ENCODE measurements at regions not wholly inside any gene's neighbourhood (a gene's known extent, or its start where the extent isn't known, plus 50 kb on each side); places are given as distances from the start of the nearest gene placed in this dataset.
"Not testable (repeated sequence)": the region's sequence is repeated elsewhere in the genome, so short reads cannot be mapped to it uniquely, and the experiment has no call there.

DNA sequence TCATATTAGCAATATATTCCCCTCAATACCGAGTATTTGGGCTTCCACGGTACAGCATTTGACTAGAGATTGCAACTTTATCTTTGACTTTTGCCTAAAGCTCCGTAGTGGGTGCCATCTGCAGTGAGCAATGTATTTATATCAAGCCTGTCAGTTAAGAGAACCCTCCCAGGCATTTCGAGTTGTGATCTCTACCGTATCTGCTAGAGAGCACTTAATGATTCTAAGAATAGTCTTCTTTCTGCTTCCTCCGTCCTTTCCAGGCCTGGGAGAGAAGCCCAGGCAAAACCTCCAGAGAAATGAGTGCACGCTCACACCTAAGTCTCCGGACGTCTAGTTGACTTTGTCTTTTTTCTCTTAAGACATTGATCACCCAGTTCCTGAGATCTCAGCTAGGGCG is 210.6 kb downstream of the KLF6 start:
- no peak for DNase-seq (ENCODE audit: low spot score)

DNA sequence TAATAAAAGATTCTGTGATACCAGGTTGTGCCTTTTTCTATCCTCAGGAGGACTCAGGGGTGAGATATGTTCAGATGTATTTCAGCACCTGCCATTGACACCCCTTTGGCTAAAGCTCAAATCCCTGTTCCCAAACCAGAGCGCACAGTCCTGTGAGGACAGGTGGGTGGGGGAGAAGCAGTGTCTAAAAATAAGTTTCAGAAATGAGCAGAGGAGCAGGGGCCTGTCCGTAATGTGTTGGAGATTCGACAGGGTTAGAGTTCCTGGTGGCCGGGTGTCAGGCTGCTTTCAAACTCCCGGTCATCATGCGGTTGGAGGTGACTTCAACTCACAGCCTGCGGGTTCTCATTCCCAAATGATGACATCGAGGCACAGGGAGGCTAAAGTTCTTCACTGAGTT is 211.5 kb downstream of the KLF6 start:
- DNase-seq (ENCODE audit: low spot score): no peak

DNA sequence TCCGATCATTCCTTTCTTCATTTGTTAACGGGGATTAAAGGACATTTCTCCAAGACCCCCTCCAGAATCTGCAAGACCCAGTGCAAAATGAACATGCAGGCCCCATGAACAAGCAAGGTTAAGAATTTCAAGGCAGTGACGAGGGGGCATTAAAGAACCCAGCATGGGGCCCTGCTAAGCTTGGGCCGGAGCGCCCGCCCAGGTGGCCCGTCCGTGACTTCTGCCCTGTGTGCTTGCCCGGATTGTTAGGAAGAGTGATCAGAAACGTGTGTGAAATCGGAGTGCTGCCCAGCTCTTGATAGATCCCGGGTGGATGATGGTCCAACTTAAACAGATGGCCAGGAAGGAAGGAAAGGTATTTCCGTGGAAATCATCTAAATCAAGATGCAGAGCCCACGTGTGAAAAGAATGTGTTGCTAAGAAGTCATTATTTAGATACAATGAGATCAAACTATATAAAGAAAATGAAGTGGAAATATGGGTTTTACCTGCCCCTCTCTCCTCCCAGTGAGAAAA is 213.6 kb downstream of the KLF6 start:
- DNase-seq (ENCODE audit: low spot score): no peak

DNA sequence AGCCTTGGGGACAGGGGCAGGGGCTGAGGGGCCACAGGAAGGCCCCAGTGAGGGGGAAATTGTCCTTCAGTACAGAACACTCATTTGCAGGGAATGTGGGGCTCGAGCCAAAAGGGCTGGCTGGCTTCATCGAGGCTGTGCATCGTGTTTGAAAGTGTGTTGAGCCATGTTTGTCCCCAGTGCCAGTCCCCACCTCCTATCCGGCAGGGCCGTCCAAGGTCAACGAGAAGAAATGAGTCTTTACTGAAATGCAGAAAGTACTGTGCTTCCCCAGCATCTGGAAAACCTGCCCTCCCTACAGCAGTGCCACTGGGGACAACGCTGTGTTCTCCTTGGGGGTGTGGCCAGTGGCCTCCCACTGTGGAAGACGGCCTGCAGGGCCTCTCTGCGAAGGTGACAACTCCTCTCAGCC is 214.1 kb downstream of the KLF6 start:
- no peak for DNase-seq (ENCODE audit: low spot score)

DNA sequence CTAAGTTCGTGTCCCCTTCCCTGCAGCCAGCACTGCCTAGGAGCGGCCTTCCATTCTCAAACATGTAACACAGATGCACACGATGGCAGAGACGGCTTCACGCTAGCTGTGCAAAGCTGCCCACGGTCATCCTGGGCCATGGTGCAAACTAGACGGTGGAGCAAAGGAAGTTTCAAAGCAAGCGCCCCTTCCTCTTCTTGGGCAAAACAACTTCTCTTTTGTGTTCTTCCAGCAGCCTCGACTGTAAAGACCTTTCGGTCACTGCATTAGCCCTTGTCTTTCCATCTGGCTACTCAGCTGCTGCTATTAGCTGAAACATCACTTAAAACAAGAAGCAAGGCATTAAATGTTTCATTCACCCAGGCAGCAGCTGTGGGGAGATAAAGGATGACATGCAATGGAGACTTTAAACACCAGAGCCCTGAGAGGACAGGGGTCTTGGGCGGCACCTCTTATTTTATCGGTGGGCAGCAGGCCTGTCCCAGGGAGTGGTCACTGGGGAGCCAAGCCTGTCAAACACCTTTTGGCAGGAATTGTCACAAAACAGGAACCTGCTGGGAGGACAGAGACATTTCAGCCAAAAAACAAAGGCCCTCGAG is 214.8 kb downstream of the KLF6 start:
- no peak for DNase-seq (ENCODE audit: low spot score)

DNA sequence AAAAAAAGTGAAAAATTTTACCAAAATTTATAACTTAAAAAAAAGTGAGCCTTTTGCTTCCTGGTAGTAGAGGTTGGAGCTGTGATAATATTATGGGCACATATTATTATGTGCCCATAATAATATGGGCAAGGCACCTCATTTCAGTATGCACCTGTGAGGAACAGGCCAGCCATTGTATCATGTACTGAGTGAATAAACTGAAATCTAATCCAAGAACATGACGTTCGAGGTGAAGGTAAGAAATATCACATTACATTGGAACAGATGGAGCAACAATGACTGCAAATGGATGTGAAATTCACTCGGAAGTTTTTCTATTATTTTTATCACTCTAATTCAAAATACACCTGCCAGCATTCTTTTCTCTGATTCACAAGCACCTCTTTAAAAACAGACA is 216.0 kb downstream of the KLF6 start:
- DNase-seq (ENCODE audit: low spot score): no peak

DNA sequence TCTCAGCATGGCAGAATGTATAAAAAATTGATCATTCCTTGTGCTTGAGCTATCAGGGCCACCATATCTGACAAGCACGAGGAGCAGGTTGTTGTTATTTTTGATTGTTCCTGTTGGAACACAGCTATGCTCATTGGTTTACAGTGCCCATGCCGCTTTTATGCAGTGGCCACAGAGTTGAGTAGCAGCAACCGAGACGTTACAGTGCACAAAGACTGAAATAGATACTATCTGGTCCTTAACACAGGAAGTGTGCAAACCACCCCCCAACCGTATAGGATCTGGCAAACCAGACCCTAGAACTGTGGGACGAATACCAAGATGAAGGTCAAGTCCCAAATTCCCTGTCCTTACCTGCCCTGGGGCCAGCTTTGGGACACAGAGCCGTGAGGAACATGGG is 216.6 kb downstream of the KLF6 start:
- no peak for DNase-seq (ENCODE audit: low spot score)

DNA sequence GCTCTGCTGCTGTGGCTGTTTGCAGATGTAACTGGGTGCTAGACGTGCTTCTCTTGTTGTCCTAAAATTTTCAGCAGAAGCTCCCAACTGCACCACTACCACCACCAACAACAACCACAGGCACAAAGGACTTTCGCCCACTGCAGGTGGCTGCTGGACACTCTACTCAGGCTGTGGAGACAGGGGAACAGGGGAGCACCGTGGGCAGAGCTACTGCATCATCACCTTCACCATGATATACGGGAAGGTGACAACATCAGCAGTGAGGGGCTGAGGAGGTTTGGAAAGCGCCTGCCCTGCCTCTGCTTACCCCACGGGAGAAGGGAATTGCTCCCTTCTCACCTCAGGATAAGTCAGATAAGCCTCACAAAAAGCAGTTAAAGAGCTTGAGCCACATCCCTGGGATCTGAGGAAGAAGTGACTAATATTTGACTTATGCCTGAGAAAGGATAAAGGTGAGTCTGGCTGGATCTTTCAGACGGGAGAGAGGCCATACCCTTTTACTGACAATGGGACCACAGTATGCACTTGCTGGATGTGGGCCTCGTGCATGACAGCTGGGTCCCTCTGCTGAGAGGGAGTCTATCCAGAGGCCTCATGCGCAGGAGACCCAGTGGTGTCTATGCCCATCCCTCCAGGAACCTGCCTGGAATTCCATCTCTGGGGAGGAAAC is 217.6 kb downstream of the KLF6 start:
- no peak for DNase-seq (ENCODE audit: low spot score)

DNA sequence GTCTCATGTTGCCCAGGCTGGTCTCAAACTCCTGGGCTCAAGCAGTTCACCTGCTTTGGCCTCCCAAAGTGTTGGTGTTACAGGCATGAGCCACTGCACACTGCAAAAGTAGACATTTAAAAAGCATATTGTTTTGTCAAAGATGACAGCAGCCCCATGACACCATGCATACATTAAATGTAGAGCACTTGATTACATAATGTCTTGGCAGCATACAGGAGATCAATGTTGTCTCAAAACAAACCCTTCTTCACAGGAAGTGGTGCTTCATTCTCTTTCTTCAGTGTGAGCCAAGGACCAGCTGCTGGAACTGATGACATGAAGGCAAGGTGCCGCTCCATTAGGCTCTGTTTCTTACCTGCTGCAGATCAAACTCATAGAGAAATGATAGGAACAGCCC is 218.4 kb downstream of the KLF6 start:
- no peak for DNase-seq (ENCODE audit: low spot score)

DNA sequence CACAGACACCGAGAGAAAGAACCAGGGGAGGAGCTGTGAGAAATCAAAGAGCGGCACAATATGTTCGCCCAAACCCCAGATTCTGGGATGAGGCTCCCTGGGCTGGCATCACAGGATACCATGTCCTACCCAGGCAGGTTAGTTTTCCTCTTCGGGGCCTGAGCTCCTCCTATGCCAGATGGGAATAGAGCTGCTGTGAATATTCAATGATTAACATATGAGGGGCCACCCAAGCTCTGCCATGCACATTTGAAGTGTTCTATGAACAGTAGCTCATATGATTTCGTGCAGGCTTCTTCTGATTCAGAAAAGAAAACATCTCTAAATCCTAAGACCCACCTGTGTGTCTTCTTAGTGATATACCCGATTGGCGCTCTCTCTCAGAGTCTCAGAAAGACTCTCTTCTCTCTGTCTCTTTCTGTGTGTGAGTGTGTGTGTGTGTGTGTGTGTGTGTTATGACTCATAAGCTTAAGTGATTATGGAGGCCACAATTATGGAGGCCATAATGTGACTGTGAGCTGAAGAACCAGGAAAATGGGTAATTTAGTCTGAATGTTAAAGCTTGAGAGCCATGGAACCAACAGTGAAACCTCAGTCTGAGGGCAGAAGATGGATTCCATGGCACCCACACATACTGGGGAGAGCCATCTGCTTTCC is 220.5 kb downstream of the KLF6 start:
- no peak for DNase-seq (ENCODE audit: low spot score)

DNA sequence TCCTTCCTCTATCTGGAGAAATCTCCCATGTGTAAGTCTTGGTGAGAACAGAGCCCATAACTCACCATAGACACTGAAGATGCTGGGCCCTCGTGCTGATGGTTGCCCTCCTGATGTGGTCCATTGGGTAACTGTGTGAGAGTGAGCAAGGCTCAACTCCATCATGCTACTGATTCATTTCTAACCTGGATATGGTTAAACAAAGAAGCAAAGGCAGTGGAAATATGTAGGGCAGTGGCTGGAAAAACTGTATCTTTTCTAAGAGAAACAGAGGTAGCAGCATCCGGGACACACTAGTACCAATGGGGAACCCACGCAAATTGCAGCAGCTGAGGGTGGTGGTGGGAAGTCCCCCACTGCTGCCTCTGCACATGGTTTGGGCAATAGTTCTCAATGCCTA is 221.7 kb downstream of the KLF6 start:
- no peak for DNase-seq (ENCODE audit: low spot score)

DNA sequence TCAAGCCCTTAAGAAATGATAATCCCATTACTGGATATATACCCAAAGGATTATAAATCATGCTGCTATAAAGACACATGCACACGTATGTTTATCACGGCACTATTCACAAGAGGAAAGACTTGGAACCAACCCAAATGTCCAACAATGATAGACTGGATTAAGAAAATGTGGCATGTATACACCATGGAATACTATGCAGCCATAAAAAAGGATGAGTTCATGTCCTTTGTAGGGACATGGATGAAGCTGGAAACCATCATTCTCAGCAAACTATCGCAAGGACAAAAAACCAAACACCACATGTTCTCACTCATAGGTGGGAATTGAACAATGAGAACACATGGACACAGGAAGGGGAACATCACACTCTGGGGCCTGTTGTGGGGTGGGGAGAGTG is 224.4 kb downstream of the KLF6 start:
- not testable (repeated sequence) for DNase-seq (ENCODE audit: low spot score)

DNA sequence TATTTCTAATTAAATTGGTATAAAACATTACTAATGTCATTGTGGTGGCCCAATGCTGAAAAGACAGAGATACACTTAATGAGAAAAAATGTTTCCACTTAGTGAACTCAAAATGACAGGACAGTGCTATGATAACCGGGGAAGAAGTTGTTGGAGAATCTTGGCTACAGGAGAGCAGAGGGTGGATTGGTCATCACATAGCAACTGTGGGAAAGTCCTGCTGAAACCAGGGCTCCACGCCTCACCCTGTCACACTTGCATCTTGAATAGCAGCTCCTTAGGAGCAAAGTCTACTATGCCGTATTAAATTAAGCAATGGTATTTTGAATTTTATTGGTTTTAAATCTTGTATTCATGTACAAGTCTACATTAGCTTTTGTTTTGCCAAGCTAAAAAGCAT is 225.5 kb downstream of the KLF6 start:
- no peak for DNase-seq (ENCODE audit: low spot score)

DNA sequence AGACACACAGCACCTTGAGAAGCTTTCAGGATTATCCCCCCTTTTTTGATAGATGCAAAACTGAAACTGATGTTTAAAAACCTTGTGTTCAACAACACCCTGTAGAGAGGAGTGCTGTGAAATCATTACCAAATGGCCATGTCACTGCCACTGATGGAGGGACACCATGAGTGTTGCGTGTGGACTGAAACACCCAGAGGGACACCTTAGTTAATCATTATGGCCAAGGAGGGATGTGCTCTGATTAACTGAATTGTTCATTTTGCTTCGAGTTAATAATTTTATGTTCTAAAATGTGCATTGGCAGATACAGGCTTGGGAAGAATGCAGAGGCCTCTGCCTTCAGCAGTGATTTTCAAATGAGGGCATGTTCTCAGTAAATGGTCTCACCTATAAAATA is 226.0 kb downstream of the KLF6 start:
- DNase-seq (ENCODE audit: low spot score): no peak

DNA sequence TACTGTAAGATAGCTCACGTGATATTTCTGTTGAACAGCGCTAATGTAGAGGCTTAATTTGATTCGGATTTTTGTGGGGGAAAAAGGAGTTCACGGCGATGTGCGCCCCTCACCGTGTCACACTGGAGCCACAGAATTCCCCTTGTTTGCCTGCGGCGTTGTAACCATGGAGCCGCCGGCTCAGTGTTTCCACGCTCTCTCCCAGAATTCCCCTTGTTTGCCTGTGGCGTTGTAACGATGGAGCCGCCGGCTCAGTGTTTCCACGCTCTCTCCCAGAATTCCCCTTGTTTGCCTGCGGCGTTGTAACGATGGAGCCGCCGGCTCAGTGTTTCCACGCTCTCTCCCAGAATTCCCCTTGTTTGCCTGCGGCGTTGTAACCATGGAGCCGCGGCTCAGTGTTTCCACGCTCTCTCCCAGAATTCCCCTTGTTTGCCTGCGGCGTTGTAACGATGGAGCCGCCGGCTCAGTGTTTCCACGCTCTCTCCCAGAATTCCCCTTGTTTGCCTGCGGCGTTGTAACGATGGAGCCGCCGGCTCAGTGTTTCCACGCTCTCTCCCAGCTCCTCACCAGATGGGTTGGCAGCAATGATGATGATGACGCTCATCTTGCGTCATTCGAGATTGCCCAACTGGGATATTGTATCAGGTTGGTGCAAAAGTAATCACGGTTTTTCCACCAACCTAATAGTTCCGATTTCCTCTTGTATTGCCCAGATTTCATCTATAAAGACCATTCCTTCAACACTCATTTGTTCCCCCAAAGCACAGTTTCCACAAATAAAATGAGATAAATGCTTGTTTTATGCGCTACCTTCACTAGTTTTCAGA is 228.6 kb downstream of the KLF6 start:
- DNase-seq (ENCODE audit: low spot score): not testable (repeated sequence)

DNA sequence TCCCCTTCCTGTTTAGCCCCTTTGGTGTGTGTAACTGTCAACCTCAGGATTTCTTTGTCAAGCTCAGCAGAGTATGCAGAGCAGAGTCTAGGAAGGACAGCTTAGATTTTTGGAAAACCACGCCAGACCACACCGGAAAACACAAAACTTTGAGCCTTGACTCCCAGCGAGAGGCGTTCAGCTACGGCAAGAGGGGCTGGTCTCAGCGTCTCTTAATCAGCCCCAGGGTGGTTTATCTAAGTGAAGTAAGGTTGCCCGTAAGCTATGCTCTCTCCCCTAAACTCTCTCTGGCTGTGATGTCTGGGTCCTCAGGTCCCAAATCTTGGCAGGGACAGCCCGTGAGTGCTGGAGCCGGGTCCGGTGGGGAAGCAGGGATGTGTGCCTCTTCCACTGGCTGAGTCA is 230.9 kb downstream of the KLF6 start:
- no peak for DNase-seq (ENCODE audit: low spot score)

DNA sequence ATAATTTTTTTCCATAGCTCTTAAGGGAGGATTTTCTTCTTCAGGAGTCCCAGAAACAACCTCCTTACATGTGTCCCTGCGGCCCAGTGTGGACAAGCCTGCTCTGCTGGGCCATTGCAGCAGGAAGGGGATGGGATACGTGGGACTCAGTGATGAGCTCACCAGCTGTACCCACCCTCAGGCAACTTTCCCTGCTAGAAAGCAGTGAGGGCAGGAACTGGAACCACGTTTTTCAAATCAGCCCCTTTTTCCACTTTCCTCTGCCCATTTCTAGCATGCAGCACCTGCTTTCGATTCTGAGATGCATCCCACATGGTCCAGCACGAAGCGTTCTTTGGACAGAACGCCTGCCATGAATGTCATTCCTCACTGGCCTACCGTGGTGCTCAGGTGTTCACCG is 232.7 kb downstream of the KLF6 start:
- DNase-seq (ENCODE audit: low spot score): no peak

DNA sequence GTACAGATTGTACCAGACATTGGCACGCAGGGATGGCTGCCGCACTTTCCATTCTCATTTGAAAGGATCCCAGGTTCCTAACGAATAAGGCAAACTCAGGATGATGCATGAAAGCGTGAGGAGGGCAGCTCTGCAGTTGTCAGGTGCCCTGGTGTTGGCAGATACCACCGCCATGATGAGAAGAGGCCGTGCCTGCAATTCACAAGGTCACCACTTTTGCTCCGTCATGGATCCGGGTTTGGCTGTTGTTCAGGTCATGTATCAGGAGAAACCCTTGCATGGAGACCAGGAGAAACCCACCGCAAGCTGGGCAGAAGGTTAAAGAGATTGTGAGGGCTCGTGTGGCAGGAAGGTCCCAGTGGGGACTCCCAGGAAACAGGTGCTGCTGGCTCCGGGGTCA is 233.2 kb downstream of the KLF6 start:
- DNase-seq (ENCODE audit: low spot score): no peak

DNA sequence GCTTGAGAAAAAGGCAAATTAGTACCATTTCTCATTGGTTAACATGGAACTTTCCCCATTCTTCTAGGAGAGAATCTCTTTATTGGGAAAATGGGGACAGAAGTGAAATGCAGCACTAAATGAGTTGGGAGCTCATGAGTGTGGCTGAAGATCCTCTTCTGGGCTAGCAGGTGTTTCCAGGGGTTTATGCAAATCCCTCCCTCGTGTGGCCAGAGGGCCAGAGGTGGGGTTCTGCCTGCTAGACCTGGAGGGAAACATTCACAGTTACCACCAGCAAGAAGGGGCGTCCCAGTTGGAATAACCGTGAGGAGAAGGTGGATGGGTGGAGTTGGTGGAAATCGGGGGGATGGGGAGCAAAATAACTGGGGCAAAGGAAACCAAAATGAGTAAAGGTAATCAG is 235.9 kb downstream of the KLF6 start:
- DNase-seq (ENCODE audit: low spot score): no peak

DNA sequence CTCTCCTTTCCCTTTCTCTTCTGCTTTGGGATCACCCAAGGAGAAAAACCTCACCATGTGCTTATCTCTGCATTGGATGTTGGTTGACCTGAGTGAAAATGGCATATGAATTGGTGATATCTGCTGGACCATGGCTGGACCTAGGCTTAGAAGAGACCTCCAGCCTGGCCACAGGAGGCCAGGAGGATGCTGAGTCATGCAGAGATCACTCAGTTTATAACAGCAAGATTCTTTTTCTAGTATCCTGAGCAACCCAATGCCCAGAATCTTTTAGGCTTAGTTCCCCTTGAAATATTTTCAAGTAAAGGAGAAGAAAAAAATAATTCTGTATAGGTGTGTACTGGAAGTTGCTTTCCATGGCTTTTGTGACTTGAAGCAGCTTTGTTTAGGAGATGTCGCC is 236.3 kb downstream of the KLF6 start:
- DNase-seq (ENCODE audit: low spot score): no peak

DNA sequence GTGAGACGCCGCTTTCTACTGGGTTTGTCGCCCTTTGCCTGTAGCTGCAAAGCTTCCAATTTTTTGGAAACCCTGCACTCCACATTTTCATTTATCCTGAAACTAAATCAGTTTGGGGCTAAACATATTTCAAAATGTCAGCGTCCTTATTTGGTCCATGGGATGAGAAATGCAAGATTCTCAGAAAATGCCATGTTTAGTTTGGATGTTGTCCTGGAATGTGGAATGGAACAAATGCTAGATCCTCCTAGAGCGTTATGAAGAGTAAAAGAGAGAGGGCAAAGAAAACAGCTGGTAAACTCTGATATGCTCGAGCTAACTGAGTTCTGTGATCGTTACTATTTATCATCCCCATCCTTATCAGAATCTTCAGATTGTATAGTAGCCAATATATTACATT is 236.9 kb downstream of the KLF6 start:
- no peak for DNase-seq (ENCODE audit: low spot score)

DNA sequence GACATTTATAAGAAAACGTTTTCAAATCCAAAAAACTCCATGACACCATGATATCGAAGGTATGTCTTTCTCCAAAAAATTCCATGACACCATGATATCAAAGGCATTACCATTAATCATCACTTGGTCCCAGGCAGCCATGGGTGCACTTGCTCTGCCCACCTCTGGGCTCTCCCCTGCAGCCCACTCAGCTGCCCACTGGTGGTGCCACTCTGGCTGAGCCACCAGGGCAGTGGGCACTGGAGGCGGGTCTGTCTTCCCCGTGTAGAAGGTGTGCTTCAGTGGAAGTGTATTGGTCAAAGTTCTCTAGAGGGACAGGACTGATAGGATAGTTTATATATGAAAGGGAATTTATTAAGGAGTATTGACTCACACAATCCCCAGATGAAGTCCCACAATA is 240.4 kb downstream of the KLF6 start:
- DNase-seq (ENCODE audit: low spot score): no peak

Measured in H4 (cell line).